IMR-90 (cell line): ENCODE measurements at regions not wholly inside any gene's neighbourhood (a gene's known extent, or its start where the extent isn't known, plus 50 kb on each side); places are given as distances from the start of the nearest gene placed in this dataset.

ENCODE experiments used
- ATAC-seq: fragments of 200-7000 bp; cut with Tn5 transposase; 2 replicates; pipeline ENCODE4 v1.9.1; 2020; ENCODE audit warnings: low read depth, mild to moderate bottlenecking, moderate library complexity
- BruUV-seq: library from RNA; stranded (reverse); fragments of 400-500 nt; replicated peaks from 2 replicates; lab custom pipeline; 2021; lab: Mats Ljungman, UMichigan
- CTCF ChIA-PET: fragments of 300-600 bp; formaldehyde crosslinking; extraction: SDS; loops from one replicate; lab custom pipeline; 2021; ENCODE audit warnings: antibody characterized with exemption; lab: Yijun Ruan, JAX
- POLR2A ChIA-PET: fragments of 300-600 bp; sonication (Branson Sonifier 250); formaldehyde crosslinking; loops from one replicate; lab custom pipeline; 2022; ENCODE audit warnings: antibody characterized with exemption; ENCODE audit not compliant: unreplicated experiment; lab: Charles Lee
- DNase-seq: peaks from one replicate; pipeline ENCODE4 v3.0.0; 2013
- H2AFZ ChIP-seq: replicated peaks from 2 replicates; pipeline ENCODE3; 2013; ENCODE audit warnings: low read length, mild to moderate bottlenecking; ENCODE audit not compliant: poor library complexity
- H2AK5ac ChIP-seq: 2 replicates; pipeline ENCODE4 v1.6.1; 2013; ENCODE audit warnings: low read depth, low read length, inconsistent platforms
- H2AK9ac ChIP-seq: replicated peaks from 2 replicates; pipeline ENCODE3; 2013; ENCODE audit warnings: mild to moderate bottlenecking, low read depth, low read length, moderate library complexity; ENCODE audit not compliant: poor library complexity
- H2BK120ac ChIP-seq: 2 replicates; pipeline ENCODE4 v1.6.1; 2013; ENCODE audit warnings: low read depth, low read length, inconsistent platforms
- H2BK15ac ChIP-seq: 3 replicates; pipeline ENCODE4 v1.6.1; 2013; ENCODE audit warnings: low read depth, low read length, inconsistent platforms
- H2BK20ac ChIP-seq: 2 replicates; pipeline ENCODE4 v1.6.1; 2013; ENCODE audit warnings: low read depth, mild to moderate bottlenecking, inconsistent platforms, low read length, moderate library complexity
- H2BK5ac ChIP-seq: 2 replicates; pipeline ENCODE4 v1.6.1; 2013; ENCODE audit warnings: mild to moderate bottlenecking, low read depth, low read length, inconsistent platforms; ENCODE audit not compliant: poor library complexity, severe bottlenecking
- H3K14ac ChIP-seq: replicated peaks from 2 replicates; pipeline ENCODE4 v1.6.1; 2013; ENCODE audit warnings: low read depth, low read length, inconsistent platforms
- H3K18ac ChIP-seq: 2 replicates; pipeline ENCODE4 v1.6.1; 2013; ENCODE audit warnings: low read depth, low read length, control low read depth
- H3K23ac ChIP-seq: 2 replicates; pipeline ENCODE4 v1.6.1; 2013; ENCODE audit warnings: low read depth, low read length, inconsistent platforms
- H3K27ac ChIP-seq: 2 replicates; pipeline ENCODE4 v1.5.1; 2013; ENCODE audit warnings: mild to moderate bottlenecking, control low read depth, low read length; ENCODE audit not compliant: insufficient read depth
- H3K27me3 ChIP-seq: 2 replicates; pipeline ENCODE4 v1.6.1; 2013; ENCODE audit warnings: low read length; ENCODE audit not compliant: control insufficient read depth, insufficient read depth
- H3K36me3 ChIP-seq: 2 replicates; pipeline ENCODE4 v1.6.1; 2013; ENCODE audit warnings: low read length, mixed read lengths; ENCODE audit not compliant: control insufficient read depth, insufficient read depth
- H3K4ac ChIP-seq: 2 replicates; pipeline ENCODE4 v1.6.1; 2013; ENCODE audit warnings: low read depth, low read length, inconsistent platforms
- H3K4me1 ChIP-seq: 2 replicates; pipeline ENCODE4 v1.6.1; 2013; ENCODE audit warnings: low read length, mixed read lengths; ENCODE audit not compliant: control insufficient read depth, insufficient read depth
- H3K4me2 ChIP-seq: 2 replicates; pipeline ENCODE4 v1.6.1; 2013; ENCODE audit warnings: low read depth, mild to moderate bottlenecking, control low read depth, low read length, moderate library complexity
- H3K4me3 ChIP-seq: 2 replicates; pipeline ENCODE4 v1.5.1; 2013; ENCODE audit warnings: low read depth, mild to moderate bottlenecking, control low read depth, low read length, moderate library complexity; ENCODE audit not compliant: insufficient read depth
- H3K56ac ChIP-seq: 2 replicates; pipeline ENCODE4 v1.6.1; 2013; ENCODE audit warnings: low read length, inconsistent platforms; ENCODE audit not compliant: insufficient read depth; ENCODE audit errors: extremely low read depth
- H3K79me1 ChIP-seq, 2 experiments: 2 replicates each; pipeline ENCODE4 v1.6.1; 2013; ENCODE audit warnings: low read length in 2 of 2, inconsistent platforms in 1 of 2, low read depth in 1 of 2
- H3K9ac ChIP-seq: 2 replicates; pipeline ENCODE4 v1.6.1; 2013; ENCODE audit warnings: low read depth, low read length, control low read depth
- H3K9me1 ChIP-seq: 2 replicates; pipeline ENCODE4 v1.6.1; 2013; ENCODE audit warnings: low read length, inconsistent platforms; ENCODE audit not compliant: insufficient read depth
- H3K9me3 ChIP-seq: 2 replicates; pipeline ENCODE4 v1.6.1; 2013; ENCODE audit warnings: low read length; ENCODE audit not compliant: control insufficient read depth, insufficient read depth
- H4K20me1 ChIP-seq: 2 replicates; pipeline ENCODE4 v1.6.1; 2013; ENCODE audit warnings: low read length, inconsistent platforms; ENCODE audit not compliant: insufficient read depth
- H4K5ac ChIP-seq: 2 replicates; pipeline ENCODE4 v1.6.1; 2013; ENCODE audit warnings: mild to moderate bottlenecking, low read depth, low read length, control low read depth
- H4K8ac ChIP-seq, 2 experiments: 2 replicates each; pipeline ENCODE4 v1.6.1; 2013; ENCODE audit warnings: low read depth in 2 of 2, low read length in 2 of 2, control low read depth in 1 of 2, inconsistent platforms in 1 of 2
- H4K91ac ChIP-seq: 2 replicates; pipeline ENCODE4 v1.6.1; 2013; ENCODE audit warnings: low read depth, low read length, inconsistent platforms; ENCODE audit not compliant: insufficient read depth
- BHLHE40 ChIP-seq: fragments of 150-350 bp; IDR thresholded peaks from 2 replicates; pipeline ENCODE4 v1.6.1; 2016; ENCODE audit warnings: mild to moderate bottlenecking, low read depth, low read length
- CHD1 ChIP-seq: IDR thresholded peaks from 2 replicates; pipeline ENCODE4 v1.6.1; 2012; ENCODE audit warnings: low read depth, low read length, improper control_type of control experiment
- ELK1 ChIP-seq: fragments of 150-350 bp; IDR thresholded peaks from 2 replicates; pipeline ENCODE4 v1.6.1; 2016; ENCODE audit warnings: low read depth, mild to moderate bottlenecking, low read length, moderate library complexity, borderline replicate concordance
- MAFK ChIP-seq: IDR thresholded peaks from 2 replicates; pipeline ENCODE4 v1.6.1; 2012; ENCODE audit warnings: low read depth, low read length, improper control_type of control experiment
- MAZ ChIP-seq: IDR thresholded peaks from 2 replicates; pipeline ENCODE4 v1.6.1; 2012; ENCODE audit warnings: low read depth, mild to moderate bottlenecking, low read length, improper control_type of control experiment, moderate library complexity, borderline replicate concordance
- RAD21 ChIP-seq: IDR thresholded peaks from 2 replicates; pipeline ENCODE4 v1.6.1; 2012; ENCODE audit warnings: low read length, improper control_type of control experiment
- RFX5 ChIP-seq: IDR thresholded peaks from 2 replicates; pipeline ENCODE4 v1.8.0; 2012; ENCODE audit warnings: low read depth, mild to moderate bottlenecking, low read length, moderate library complexity
- WGBS, 2 experiments: methylation state at CpG; one replicate each; pipeline versions ENCODE4 v1.1.5 to v1.1.7; 2013; ENCODE audit warnings: missing lambda C conversion rate in 2 of 2; ENCODE audit not compliant: insufficient read length in 1 of 2; ENCODE audit errors: extremely low coverage in 2 of 2; 5-methylcytosine and 5-hydroxymethylcytosine counted together
- dilution Hi-C: fragments of 300-500 bp; cut with HindIII; formaldehyde crosslinking; loops from one replicate; pipeline ENCODE4 v1.14.3; 2018; ENCODE audit warnings: low sequenced_read_pairs; ENCODE audit not compliant: unreplicated experiment
- in situ Hi-C: fragments of 300-500 bp; cut with MboI; formaldehyde crosslinking; loops from 3 replicates; pipeline ENCODE4 v1.14.3; 2019; ENCODE audit warnings: low sequenced_read_pairs, inconsistent platforms, mixed read lengths
- intact Hi-C: fragments of 100-400 bp; cut with micrococcal nuclease; formaldehyde crosslinking; loops from 2 replicates; pipeline ENCODE4 v1.10.0; 2022

GRCh38 chr6:140850438-140850837, 1282.3 kb upstream of the GJE1 start:
- Histone ChIP-seq H3K18ac (peak overlapping the region; percentile 94; the same call in 1 of the 2 replicates), H2BK15ac (no peak overlapping the region), H3K36me3 (no peaks in the 10 kb centered on the region), H3K27ac (no peak overlapping the region), H3K4me3 (no peak overlapping the region), H3K9me1 (no peaks in the 10 kb centered on the region), H2AK5ac (no peak overlapping the region), H3K79me1 (no peaks in the 10 kb centered on the region), H4K5ac (peak overlapping the region; percentile 68; the same call in 1 of the 2 replicates), H4K8ac (peak overlapping the region in 1 of 2 experiments; percentile 51; a peak in 2 of 4 replicates), H2AFZ (no peak overlapping the region), H4K20me1 (no peaks in the 10 kb centered on the region), H3K4me1 (peaks cover 6% of the 10 kb centered on the region), H2BK120ac (peak overlapping the region; percentile 95), H2AK9ac (no peak overlapping the region), H3K23ac (peak overlapping the region; percentile 52; the same call in 1 of the 2 replicates), H3K4ac (peak overlapping the region; percentile 59; the same call in 1 of the 2 replicates), H2BK20ac (peak overlapping the region; percentile 94), H3K14ac (peak overlapping the region; percentile 50; the same call in 1 of the 2 replicates), H3K4me2 (no peak overlapping the region; the same call in 1 of the 2 replicates), H2BK5ac (peak overlapping the region; percentile 62), H4K91ac (peak overlapping the region; percentile 14; the same call in 1 of the 2 replicates), H3K27me3 (no peaks in the 10 kb centered on the region), H3K9me3 (no peaks in the 10 kb centered on the region), H3K9ac (0 out of 2 replicates have a peak overlapping the region, but pooled peaks have one; percentile 31), H3K56ac (peak overlapping the region; percentile 61; the same call in 1 of the 2 replicates)
- in situ Hi-C loops (no loop called here), intact Hi-C loops (no loop called here), dilution Hi-C loops (no loop called here)
- CTCF ChIA-PET, result no interaction called here
- TF ChIP-seq MAFK (no peak), MAZ (no peak), RAD21 (no peak), RFX5 (no peak), ELK1 (no peak), CHD1 (no peak), BHLHE40 (0 out of 2 replicates have a peak, but pooled peaks have one; percentile 5)
- ATAC-seq (peak; percentile 52), DNase-seq (peak; percentile 70)
- POLR2A ChIA-PET, result no interaction called here
- WGBS, 2 experiments, result no CpG with 5 or more reads among the region's 1 CpG
- BruUV-seq, result no TSS peak
